Fibroblast of mammary gland (primary cell): ENCODE measurements at regions not wholly inside any gene's neighbourhood (a gene's known extent, or its start where the extent isn't known, plus 50 kb on each side); places are given as distances from the start of the nearest gene placed in this dataset.

Experiments used
- DNase-seq: peaks from one replicate; pipeline ENCODE4 v3.0.0-alpha.2; 2010; ENCODE audit warnings: low read depth
- H3K4me3 ChIP-seq: 2 replicates; pipeline ENCODE4 v1.5.1; 2011; ENCODE audit warnings: low read depth, mild to moderate bottlenecking, low read length, moderate library complexity; ENCODE audit not compliant: control insufficient read depth
- CTCF ChIP-seq: conservative IDR thresholded peaks from 2 replicates; pipeline ENCODE4 v1.5.1; 2011; ENCODE audit warnings: low read depth, low read length, inconsistent platforms; ENCODE audit not compliant: control insufficient read depth, insufficient read depth

GRCh38 chr12:125393569-125393968 is 328.3 kb downstream of the AACS start:
- H3K4me3 ChIP-seq: no peak overlapping the region
- DNase-seq: no peak
- no peak for TF ChIP-seq CTCF

- TF ChIP-seq CTCF: no peak
Observed at GRCh38 chr12:125395583-125396215, 330.5 kb downstream of the AACS start.

GRCh38 chr12:125399489-125399888 is 334.3 kb downstream of the AACS start:
- no peak for TF ChIP-seq CTCF

More at GRCh38 chr12:125395583-125396215, 330.5 kb downstream of the AACS start:
- no peak overlapping the region for H3K4me3 ChIP-seq
- no peak for DNase-seq

GRCh38 chr12:125402874-125403789 is 337.9 kb downstream of the AACS start:
- peak; percentile 54 for TF ChIP-seq CTCF
- peak; percentile 30 for DNase-seq

More at GRCh38 chr12:125399489-125399888, 334.3 kb downstream of the AACS start:
- DNase-seq: no peak
- H3K4me3 ChIP-seq: no peak overlapping the region

GRCh38 chr12:125403843-125404242 is 338.6 kb downstream of the AACS start:
- TF ChIP-seq CTCF: no peak
- no peak for DNase-seq
- H3K4me3 ChIP-seq: no peak overlapping the region

More at GRCh38 chr12:125402874-125403789, 337.9 kb downstream of the AACS start:
- no peak overlapping the region for H3K4me3 ChIP-seq

- H3K4me3 ChIP-seq: no peak overlapping the region
- no peak for DNase-seq
- TF ChIP-seq CTCF: no peak
Observed at GRCh38 chr12:125406131-125406530, 340.9 kb downstream of the AACS start.
